ENCODE measurements at regions not wholly inside any gene's neighbourhood (a gene's known extent, or its start where the extent isn't known, plus 50 kb on each side); places are given as distances from the start of the nearest gene placed in this dataset.

GRCh38 chr2:71823526-71823925 is 324.1 kb downstream of the CYP26B1 start:
- H3K36me3 ChIP-seq (ENCODE audit: control insufficient read depth in 2 of 2, insufficient read depth in 2 of 2, low read length in 2 of 2) = no peaks in the 10 kb centered on the region
- no peak overlapping the region for H3K4me3 ChIP-seq (ENCODE audit: low read length in 2 of 2)
- no peaks in the 10 kb centered on the region for H3K4me1 ChIP-seq (ENCODE audit: control insufficient read depth in 2 of 2, insufficient read depth in 2 of 2, low read length in 2 of 2)
- no peak overlapping the region for H3K9ac ChIP-seq (ENCODE audit: low read depth in 1 of 2, low read length in 2 of 2)
- H3K27ac ChIP-seq (ENCODE audit: low read depth in 2 of 2, low read length in 2 of 2) = no peak overlapping the region
- no peaks in the 10 kb centered on the region for H3K9me3 ChIP-seq (ENCODE audit: control insufficient read depth in 2 of 2, low read length in 2 of 2)
- no peaks in the 10 kb centered on the region for H3K27me3 ChIP-seq (ENCODE audit: control insufficient read depth in 2 of 2, insufficient read depth in 2 of 2, low read length in 2 of 2)

DNA sequence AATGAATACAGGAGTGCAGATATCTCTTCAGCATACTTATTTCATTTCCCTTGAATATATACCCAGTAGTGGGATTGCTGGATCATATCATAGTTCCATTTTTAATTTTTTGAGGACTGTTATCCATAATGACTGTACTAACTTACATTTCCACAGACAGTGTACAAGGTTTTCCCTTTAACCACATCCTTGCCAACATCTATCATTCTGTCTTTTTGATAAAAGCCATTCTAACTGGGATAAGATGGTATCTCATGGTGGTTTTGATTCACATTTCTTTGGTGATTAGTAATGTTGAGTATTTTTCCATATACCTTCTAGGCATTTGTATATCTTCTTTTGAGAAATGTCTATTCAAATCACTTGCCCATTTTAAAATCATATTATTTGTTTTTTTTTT is 325.2 kb downstream of the CYP26B1 start:
- no peaks in the 10 kb centered on the region for H3K27me3 ChIP-seq (ENCODE audit: control insufficient read depth in 2 of 2, insufficient read depth in 2 of 2, low read length in 2 of 2)
- no peaks in the 10 kb centered on the region for H3K9me3 ChIP-seq (ENCODE audit: control insufficient read depth in 2 of 2, low read length in 2 of 2)
- H3K9ac ChIP-seq (ENCODE audit: low read depth in 1 of 2, low read length in 2 of 2) = no peak overlapping the region
- H3K36me3 ChIP-seq (ENCODE audit: control insufficient read depth in 2 of 2, insufficient read depth in 2 of 2, low read length in 2 of 2) = no peaks in the 10 kb centered on the region
- H3K4me1 ChIP-seq (ENCODE audit: control insufficient read depth in 2 of 2, insufficient read depth in 2 of 2, low read length in 2 of 2) = no peaks in the 10 kb centered on the region
- no peak overlapping the region for H3K4me3 ChIP-seq (ENCODE audit: low read length in 2 of 2)
- no peak overlapping the region for H3K27ac ChIP-seq (ENCODE audit: low read depth in 2 of 2, low read length in 2 of 2)

DNA sequence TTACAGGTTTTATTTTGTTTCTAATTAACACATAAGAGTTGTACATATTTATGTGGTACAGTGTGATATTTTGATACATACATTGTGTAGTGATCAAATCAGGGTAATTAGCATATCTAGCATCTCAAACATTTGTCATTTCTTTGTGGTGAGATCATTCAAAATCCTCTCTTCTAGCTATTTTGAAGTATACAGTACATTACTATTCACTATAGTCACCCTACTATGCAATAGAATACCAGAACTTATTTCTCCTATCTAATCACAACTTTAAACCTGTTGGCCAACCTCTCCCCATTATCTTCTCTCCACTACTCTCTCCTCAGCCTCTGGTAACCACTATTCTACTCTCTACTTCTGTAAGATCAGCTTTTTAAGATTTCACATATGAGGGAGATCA is 325.8 kb downstream of the CYP26B1 start:
- Histone ChIP-seq H3K27ac (ENCODE audit: low read depth in 2 of 2, low read length in 2 of 2) (no peak overlapping the region), H3K4me1 (ENCODE audit: control insufficient read depth in 2 of 2, insufficient read depth in 2 of 2, low read length in 2 of 2) (no peaks in the 10 kb centered on the region), H3K9ac (ENCODE audit: low read depth in 1 of 2, low read length in 2 of 2) (no peak overlapping the region), H3K4me3 (ENCODE audit: low read length in 2 of 2) (no peak overlapping the region), H3K9me3 (ENCODE audit: control insufficient read depth in 2 of 2, low read length in 2 of 2) (no peaks in the 10 kb centered on the region), H3K36me3 (ENCODE audit: control insufficient read depth in 2 of 2, insufficient read depth in 2 of 2, low read length in 2 of 2) (no peaks in the 10 kb centered on the region), H3K27me3 (ENCODE audit: control insufficient read depth in 2 of 2, insufficient read depth in 2 of 2, low read length in 2 of 2) (no peaks in the 10 kb centered on the region)

- no peaks in the 10 kb centered on the region for H3K36me3 ChIP-seq (ENCODE audit: control insufficient read depth in 2 of 2, insufficient read depth in 2 of 2, low read length in 2 of 2)
- no peaks in the 10 kb centered on the region for H3K9me3 ChIP-seq (ENCODE audit: control insufficient read depth in 2 of 2, low read length in 2 of 2)
- H3K27me3 ChIP-seq (ENCODE audit: control insufficient read depth in 2 of 2, insufficient read depth in 2 of 2, low read length in 2 of 2) = no peaks in the 10 kb centered on the region
- H3K4me3 ChIP-seq (ENCODE audit: low read length in 2 of 2) = no peak overlapping the region
- H3K9ac ChIP-seq (ENCODE audit: low read depth in 1 of 2, low read length in 2 of 2) = no peak overlapping the region
- no peak overlapping the region for H3K27ac ChIP-seq (ENCODE audit: low read depth in 2 of 2, low read length in 2 of 2)
- H3K4me1 ChIP-seq (ENCODE audit: control insufficient read depth in 2 of 2, insufficient read depth in 2 of 2, low read length in 2 of 2) = no peaks in the 10 kb centered on the region
These were observed 330.8 kb downstream of the CYP26B1 start for GRCh38 chr2:71816815-71817214.

GRCh38 chr2:71815701-71816474 is 331.8 kb downstream of the CYP26B1 start:
- Histone ChIP-seq H3K4me1 (ENCODE audit: control insufficient read depth in 2 of 2, insufficient read depth in 2 of 2, low read length in 2 of 2) (no peaks in the 10 kb centered on the region), H3K36me3 (ENCODE audit: control insufficient read depth in 2 of 2, insufficient read depth in 2 of 2, low read length in 2 of 2) (no peaks in the 10 kb centered on the region), H3K4me3 (ENCODE audit: low read length in 2 of 2) (no peak overlapping the region), H3K9ac (ENCODE audit: low read depth in 1 of 2, low read length in 2 of 2) (no peak overlapping the region), H3K27me3 (ENCODE audit: control insufficient read depth in 2 of 2, insufficient read depth in 2 of 2, low read length in 2 of 2) (no peaks in the 10 kb centered on the region), H3K9me3 (ENCODE audit: control insufficient read depth in 2 of 2, low read length in 2 of 2) (no peaks in the 10 kb centered on the region), H3K27ac (ENCODE audit: low read depth in 2 of 2, low read length in 2 of 2) (no peak overlapping the region)

DNA sequence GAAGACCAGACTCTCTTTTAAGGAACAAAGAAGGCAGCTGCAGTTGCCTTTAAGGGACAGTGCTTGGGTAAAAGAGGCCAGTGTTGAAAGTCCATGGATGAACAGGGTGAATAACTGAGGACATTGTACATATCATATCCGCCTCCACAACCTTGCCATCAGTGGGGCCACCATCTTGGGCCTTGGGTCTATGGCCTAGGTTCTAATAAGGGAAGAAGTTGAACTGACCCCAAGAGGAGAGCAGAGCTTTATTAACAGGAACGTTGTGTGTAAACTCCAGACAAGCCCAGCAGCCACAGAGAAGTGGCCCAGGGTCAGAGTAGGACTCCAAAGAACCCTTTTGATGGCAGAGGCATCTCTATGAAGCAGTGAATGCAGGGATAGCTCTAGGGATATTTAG is 332.8 kb downstream of the CYP26B1 start:
- Histone ChIP-seq H3K27me3 (ENCODE audit: control insufficient read depth in 2 of 2, insufficient read depth in 2 of 2, low read length in 2 of 2) (no peaks in the 10 kb centered on the region), H3K9ac (ENCODE audit: low read depth in 1 of 2, low read length in 2 of 2) (no peak overlapping the region), H3K9me3 (ENCODE audit: control insufficient read depth in 2 of 2, low read length in 2 of 2) (no peaks in the 10 kb centered on the region), H3K4me1 (ENCODE audit: control insufficient read depth in 2 of 2, insufficient read depth in 2 of 2, low read length in 2 of 2) (no peaks in the 10 kb centered on the region), H3K36me3 (ENCODE audit: control insufficient read depth in 2 of 2, insufficient read depth in 2 of 2, low read length in 2 of 2) (no peaks in the 10 kb centered on the region), H3K4me3 (ENCODE audit: low read length in 2 of 2) (no peak overlapping the region), H3K27ac (ENCODE audit: low read depth in 2 of 2, low read length in 2 of 2) (no peak overlapping the region)

DNA sequence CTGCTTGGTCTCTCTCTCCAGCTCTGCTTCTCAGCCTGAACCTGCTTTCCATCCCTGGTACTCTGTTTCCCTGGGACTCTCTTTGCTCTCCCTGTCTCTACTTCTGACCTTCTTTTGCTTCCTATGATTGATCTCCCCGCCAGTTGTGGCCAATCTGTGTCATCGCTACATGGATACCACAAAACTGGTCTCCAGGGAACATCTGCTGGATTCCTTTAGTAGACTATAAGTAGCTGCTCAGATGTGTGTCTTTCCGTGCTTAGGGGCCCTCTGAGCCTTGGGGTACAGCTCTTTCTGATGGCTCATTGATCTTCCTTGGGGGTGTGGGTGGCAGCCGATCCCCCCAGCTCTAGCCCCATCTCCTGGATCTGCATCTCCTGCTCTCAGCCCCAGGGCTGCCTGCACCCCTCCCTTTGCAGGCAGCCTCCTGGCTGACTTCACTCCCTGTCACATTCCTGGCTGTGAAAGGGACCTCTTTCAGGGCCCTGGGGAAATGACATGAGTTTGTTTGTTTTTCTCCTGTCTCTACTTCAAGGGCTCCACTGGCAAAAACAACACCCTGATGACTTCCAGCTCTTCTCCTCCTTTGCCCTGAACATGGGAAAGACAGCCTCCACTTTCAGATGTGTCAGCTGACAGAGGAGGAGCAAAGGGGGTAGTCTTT is 333.7 kb downstream of the CYP26B1 start:
- Histone ChIP-seq H3K4me3 (ENCODE audit: low read length in 2 of 2) (no peak overlapping the region), H3K9me3 (ENCODE audit: control insufficient read depth in 2 of 2, low read length in 2 of 2) (no peaks in the 10 kb centered on the region), H3K36me3 (ENCODE audit: control insufficient read depth in 2 of 2, insufficient read depth in 2 of 2, low read length in 2 of 2) (no peaks in the 10 kb centered on the region), H3K9ac (ENCODE audit: low read depth in 1 of 2, low read length in 2 of 2) (no peak overlapping the region), H3K27me3 (ENCODE audit: control insufficient read depth in 2 of 2, insufficient read depth in 2 of 2, low read length in 2 of 2) (no peaks in the 10 kb centered on the region), H3K27ac (ENCODE audit: low read depth in 2 of 2, low read length in 2 of 2) (no peak overlapping the region), H3K4me1 (ENCODE audit: control insufficient read depth in 2 of 2, insufficient read depth in 2 of 2, low read length in 2 of 2) (no peaks in the 10 kb centered on the region)

- Histone ChIP-seq H3K27ac (ENCODE audit: low read depth in 2 of 2, low read length in 2 of 2) (no peak overlapping the region), H3K9me3 (ENCODE audit: control insufficient read depth in 2 of 2, low read length in 2 of 2) (no peaks in the 10 kb centered on the region), H3K4me3 (ENCODE audit: low read length in 2 of 2) (no peak overlapping the region), H3K9ac (ENCODE audit: low read depth in 1 of 2, low read length in 2 of 2) (no peak overlapping the region), H3K36me3 (ENCODE audit: control insufficient read depth in 2 of 2, insufficient read depth in 2 of 2, low read length in 2 of 2) (no peaks in the 10 kb centered on the region), H3K4me1 (ENCODE audit: control insufficient read depth in 2 of 2, insufficient read depth in 2 of 2, low read length in 2 of 2) (peaks cover 0 to 3% of the 10 kb centered on the region in 2 donors), H3K27me3 (ENCODE audit: control insufficient read depth in 2 of 2, insufficient read depth in 2 of 2, low read length in 2 of 2) (no peaks in the 10 kb centered on the region)
These were observed 334.3 kb downstream of the CYP26B1 start for GRCh38 chr2:71813315-71813714.

DNA sequence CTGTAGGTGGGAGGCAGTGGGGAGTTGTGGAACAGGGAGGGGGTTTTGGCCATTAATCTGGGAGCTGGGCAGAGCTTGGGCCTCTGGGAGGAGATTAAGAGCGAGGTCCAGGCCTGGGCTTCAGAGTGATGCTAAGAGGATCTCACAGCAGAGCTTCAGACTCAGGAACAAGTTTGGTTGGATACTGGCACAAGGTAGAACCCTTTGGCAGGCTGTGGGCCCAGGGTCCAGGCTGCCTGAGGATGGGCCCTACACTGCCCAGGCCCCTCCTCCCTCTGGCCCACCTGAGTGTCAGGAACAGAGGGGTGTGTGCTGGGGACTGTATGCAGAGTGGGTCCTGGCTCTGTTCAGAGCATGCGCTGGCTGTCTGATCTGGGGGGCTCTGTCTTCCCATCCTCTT is 334.9 kb downstream of the CYP26B1 start:
- peaks cover 0 to 3% of the 10 kb centered on the region in 2 donors for H3K4me1 ChIP-seq (ENCODE audit: control insufficient read depth in 2 of 2, insufficient read depth in 2 of 2, low read length in 2 of 2)
- no peak overlapping the region for H3K9ac ChIP-seq (ENCODE audit: low read depth in 1 of 2, low read length in 2 of 2)
- no peak overlapping the region for H3K4me3 ChIP-seq (ENCODE audit: low read length in 2 of 2)
- no peaks in the 10 kb centered on the region for H3K9me3 ChIP-seq (ENCODE audit: control insufficient read depth in 2 of 2, low read length in 2 of 2)
- no peaks in the 10 kb centered on the region for H3K36me3 ChIP-seq (ENCODE audit: control insufficient read depth in 2 of 2, insufficient read depth in 2 of 2, low read length in 2 of 2)
- no peak overlapping the region for H3K27ac ChIP-seq (ENCODE audit: low read depth in 2 of 2, low read length in 2 of 2)
- H3K27me3 ChIP-seq (ENCODE audit: control insufficient read depth in 2 of 2, insufficient read depth in 2 of 2, low read length in 2 of 2) = no peaks in the 10 kb centered on the region

DNA sequence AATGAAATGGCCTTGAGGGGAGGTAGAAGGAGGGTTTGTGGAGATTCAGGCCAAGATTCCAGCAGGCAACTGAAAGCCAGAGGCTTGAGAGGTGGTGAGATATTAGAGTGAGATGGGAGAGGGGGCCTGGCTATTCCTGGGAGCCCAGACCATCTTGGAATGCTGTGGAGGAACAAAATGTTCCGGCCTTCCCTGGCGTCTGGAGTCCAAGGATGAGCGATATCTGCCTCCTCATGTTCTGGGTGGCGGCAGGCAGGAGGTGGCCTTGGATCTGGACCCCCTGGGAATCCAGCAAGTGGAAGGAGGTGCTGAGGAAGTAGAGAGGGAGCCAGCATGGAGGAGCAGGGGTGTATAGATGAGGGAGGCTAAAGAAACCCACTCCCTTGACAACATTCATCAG is 335.9 kb downstream of the CYP26B1 start:
- Histone ChIP-seq H3K4me3 (ENCODE audit: low read length in 2 of 2) (no peak overlapping the region), H3K27me3 (ENCODE audit: control insufficient read depth in 2 of 2, insufficient read depth in 2 of 2, low read length in 2 of 2) (no peaks in the 10 kb centered on the region), H3K4me1 (ENCODE audit: control insufficient read depth in 2 of 2, insufficient read depth in 2 of 2, low read length in 2 of 2) (peaks cover 0 to 3% of the 10 kb centered on the region in 2 donors), H3K9me3 (ENCODE audit: control insufficient read depth in 2 of 2, low read length in 2 of 2) (no peaks in the 10 kb centered on the region), H3K36me3 (ENCODE audit: control insufficient read depth in 2 of 2, insufficient read depth in 2 of 2, low read length in 2 of 2) (no peaks in the 10 kb centered on the region), H3K27ac (ENCODE audit: low read depth in 2 of 2, low read length in 2 of 2) (no peak overlapping the region), H3K9ac (ENCODE audit: low read depth in 1 of 2, low read length in 2 of 2) (no peak overlapping the region)

All from mucosa of rectum (tissue), 2 donors.